ENCODE measurements at regions not wholly inside any gene's neighbourhood (a gene's known extent, or its start where the extent isn't known, plus 50 kb on each side); places are given as distances from the start of the nearest gene placed in this dataset.
"Not testable (repeated sequence)": the region's sequence is repeated elsewhere in the genome, so short reads cannot be mapped to it uniquely, and the experiment has no call there.

GRCh38 chr1:55430720-55431119 lies 215.6 kb upstream of the USP24 start (continued):
- 0 out of 2 replicates have a peak, but pooled peaks have one; percentile 38 for TF ChIP-seq FOXP4 (CRISPR knock-in tag; IDR thresholded peaks at IDR 0.05)
- peak; percentile 23; the same call in 1 of the 2 replicates for TF ChIP-seq ERF (CRISPR knock-in tag; IDR thresholded peaks at IDR 0.05)
- peak; percentile 49; the same call in 1 of the 2 replicates for TF ChIP-seq FOSL2 (CRISPR knock-in tag; IDR thresholded peaks at IDR 0.05)
- 0 out of 2 replicates have a peak, but pooled peaks have one; percentile 17 for TF ChIP-seq IKZF5 (CRISPR knock-in tag; IDR thresholded peaks at IDR 0.05)
- TF ChIP-seq ZNF788 (CRISPR knock-in tag; IDR thresholded peaks at IDR 0.05; ENCODE audit: borderline replicate concordance) = peak; percentile 55; the same call in 1 of the 2 replicates
- peak; percentile 27; the same call in 1 of the 2 replicates for TF ChIP-seq ZNF292 (CRISPR knock-in tag; IDR thresholded peaks at IDR 0.05; ENCODE audit: borderline replicate concordance, low read depth)
- not testable (repeated sequence) for TF ChIP-seq SOX6 (IDR thresholded peaks at IDR 0.05)
- 0 out of 2 replicates have a peak, but pooled peaks have one; percentile 15 for TF ChIP-seq SOX6 (CRISPR knock-in tag; IDR thresholded peaks at IDR 0.05)

GRCh38 chr1:55430206-55430605 lies 215.0 kb upstream of the USP24 start:
- H2AFZ ChIP-seq (ENCODE audit: low read length); H3K9me3 ChIP-seq (ENCODE audit: low read length); ATAC-seq; FAIRE-seq; H3K27me3 ChIP-seq (ENCODE audit: control insufficient read depth in 1 of 2, insufficient read depth in 2 of 2, low read length in 2 of 2); H4K20me1 ChIP-seq (ENCODE audit: insufficient read depth, low read length); DNase-seq (ENCODE audit: low spot score); H3K36me3 ChIP-seq (replicated peaks in 1 of 2; ENCODE audit: control insufficient read depth in 1 of 2, insufficient read depth in 2 of 2, low read length in 2 of 2); intact Hi-C loops (cut with micrococcal nuclease; ENCODE audit: unreplicated experiment); CTCF ChIA-PET (ENCODE audit: low intra/inter-chr PET ratio, low total read pairs); H3K4me3 ChIP-seq (replicated peaks in 1 of 3; ENCODE audit: insufficient read depth in 1 of 3, low read depth in 2 of 3, low read length in 3 of 3); BruUV-seq (replicated peaks); H3K79me2 ChIP-seq (ENCODE audit: insufficient read depth, low read length): not testable (repeated sequence)
- Histone ChIP-seq H3K9ac (ENCODE audit: insufficient read depth, low read depth, low read length) (peak overlapping the region; percentile 42; the same call in 1 of the 2 replicates), H3K27ac (ENCODE audit: extremely low read length, insufficient read depth, low read length) (peak overlapping the region; percentile 69), H3K4me1 (ENCODE audit: insufficient read depth, low read length) (peaks cover 72% of the 10 kb centered on the region), H3K4me2 (ENCODE audit: low read depth, low read length) (peak overlapping the region; percentile 43; the same call in 1 of the 2 replicates)
- POLR2A ChIA-PET = interaction anchor here (0.8 to 2.6 kb wide), 5 partner anchors 9 to 1007 kb away, joined by 3 to 21 read pairs (median 3); no protein-coding TSS in a partner anchor
- TF ChIP-seq NFKB2 (CRISPR knock-in tag; IDR thresholded peaks at IDR 0.05; ENCODE audit: borderline replicate concordance) = 0 out of 2 replicates have a peak, but pooled peaks have one; percentile 27
- in situ Hi-C loops (cut with HindIII; ENCODE audit: extremely low pct_ligation_motif_present, low pct_unique_long_range_greater_than_20kb) = loop anchor here (10.0 kb wide), 1 partner anchor 105 kb away; no protein-coding TSS in a partner anchor
- 100% methylated on average over 6 of the region's 8 CpGs for WGBS (ENCODE audit: low lambda C conversion rate)
